Mucosa of descending colon (tissue), 3 donors: ENCODE measurements at regions not wholly inside any gene's neighbourhood (a gene's known extent, or its start where the extent isn't known, plus 50 kb on each side); places are given as distances from the start of the nearest gene placed in this dataset.

Experiments used
- ATAC-seq: fragments of 200-7000 bp; cut with Tn5 transposase; one replicate; pipeline ENCODE4 v1.9.1; 2020; ENCODE audit warnings: mild to moderate bottlenecking, moderate library complexity
- DNase-seq, 3 donors: peaks; one replicate each; pipeline ENCODE4 v3.0.0-alpha.2; 2020
- H3K36me3 ChIP-seq: fragments of 200-600 bp; one replicate; pipeline ENCODE4 v1.8.0; 2021; ENCODE audit warnings: low read depth, mild to moderate bottlenecking
- H3K4me1 ChIP-seq: fragments of 200-600 bp; one replicate; pipeline ENCODE4 v1.8.0; 2021; ENCODE audit warnings: low read depth, mild to moderate bottlenecking
- H3K4me3 ChIP-seq: fragments of 200-600 bp; one replicate; pipeline ENCODE4 v1.8.0; 2021; ENCODE audit warnings: mild to moderate bottlenecking
- H3K9me3 ChIP-seq: fragments of 200-600 bp; one replicate; pipeline ENCODE4 v1.8.0; 2021; ENCODE audit warnings: mild to moderate bottlenecking
- intact Hi-C, 2 donors: fragments of 100-400 bp; cut with DNase I in 1 of 2; cut with micrococcal nuclease in 1 of 2; formaldehyde crosslinking; loops; one replicate each; pipeline versions ENCODE4 v1.11.0 to v1.11.1; 2022; cut with DNase I, micrococcal nuclease
- TF ChIP-seq, protein P1 (sequence below): fragments of 200-600 bp; IDR thresholded peaks from one replicate; pipeline ENCODE4 v1.8.0; 2022; ENCODE audit warnings: antibody characterized with exemption, mild to moderate bottlenecking
- donor health status: DM: no; HTN: no; CAD: no; lungs with moderate emphysema.
- donor health status: DM: no; HTN: no; CAD: no.
- donor health status: DM: no; HTN: yes; CAD: no.

- H3K36me3 ChIP-seq = no peaks in the 10 kb centered on the region
- H3K4me1 ChIP-seq = peaks cover 14% of the 10 kb centered on the region
- TF ChIP-seq, protein P1, sequence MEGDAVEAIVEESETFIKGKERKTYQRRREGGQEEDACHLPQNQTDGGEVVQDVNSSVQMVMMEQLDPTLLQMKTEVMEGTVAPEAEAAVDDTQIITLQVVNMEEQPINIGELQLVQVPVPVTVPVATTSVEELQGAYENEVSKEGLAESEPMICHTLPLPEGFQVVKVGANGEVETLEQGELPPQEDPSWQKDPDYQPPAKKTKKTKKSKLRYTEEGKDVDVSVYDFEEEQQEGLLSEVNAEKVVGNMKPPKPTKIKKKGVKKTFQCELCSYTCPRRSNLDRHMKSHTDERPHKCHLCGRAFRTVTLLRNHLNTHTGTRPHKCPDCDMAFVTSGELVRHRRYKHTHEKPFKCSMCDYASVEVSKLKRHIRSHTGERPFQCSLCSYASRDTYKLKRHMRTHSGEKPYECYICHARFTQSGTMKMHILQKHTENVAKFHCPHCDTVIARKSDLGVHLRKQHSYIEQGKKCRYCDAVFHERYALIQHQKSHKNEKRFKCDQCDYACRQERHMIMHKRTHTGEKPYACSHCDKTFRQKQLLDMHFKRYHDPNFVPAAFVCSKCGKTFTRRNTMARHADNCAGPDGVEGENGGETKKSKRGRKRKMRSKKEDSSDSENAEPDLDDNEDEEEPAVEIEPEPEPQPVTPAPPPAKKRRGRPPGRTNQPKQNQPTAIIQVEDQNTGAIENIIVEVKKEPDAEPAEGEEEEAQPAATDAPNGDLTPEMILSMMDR = no peak
- H3K9me3 ChIP-seq = no peaks in the 10 kb centered on the region
- ATAC-seq (no peak), DNase-seq (no peak)
- intact Hi-C loops = no loop called here
- no peak overlapping the region for H3K4me3 ChIP-seq
Observed at GRCh38 chr7:30224511-30225062, 59.8 kb upstream of the ZNRF2 start.

DNA sequence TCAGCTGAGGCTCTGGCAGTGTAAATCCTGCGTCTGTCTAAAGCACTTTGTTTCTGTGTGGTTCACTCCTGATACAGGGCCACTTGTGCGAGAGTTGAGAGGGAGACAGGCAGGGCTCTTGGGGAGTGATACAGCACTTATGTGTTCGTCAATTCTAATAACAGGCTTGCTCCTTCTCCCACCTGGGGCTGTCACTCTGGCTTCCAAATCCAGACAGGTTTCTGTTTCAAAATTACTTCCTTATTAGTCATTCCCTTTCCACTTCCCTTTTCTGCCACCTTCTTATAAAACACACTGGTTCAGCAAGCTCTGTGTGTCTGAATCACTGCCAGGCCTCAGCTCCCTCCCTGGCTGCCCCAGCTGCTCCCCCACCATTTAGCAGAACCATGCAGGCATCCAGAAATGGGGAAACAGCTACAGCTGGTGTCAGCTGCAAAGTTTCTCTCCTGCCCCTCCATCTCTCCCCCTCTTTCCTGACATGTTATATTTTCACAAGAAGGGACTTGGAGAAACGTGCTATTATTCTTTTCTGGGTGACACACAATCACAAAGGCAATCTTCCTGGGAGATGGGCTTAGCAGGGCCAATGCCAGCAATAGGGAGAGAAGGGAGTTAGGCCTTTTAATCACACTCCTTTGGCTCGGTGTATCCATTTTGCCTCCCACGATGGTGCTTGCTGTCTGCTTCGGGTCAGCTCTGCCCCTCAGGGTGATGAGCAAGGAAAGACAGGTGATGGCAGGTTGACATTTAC lies 58.4 kb upstream of the ZNRF2 start:
- peaks cover 14% of the 10 kb centered on the region for H3K4me1 ChIP-seq
- TF ChIP-seq, protein P1 = no peak
- ATAC-seq = peak; percentile 96

DNA sequence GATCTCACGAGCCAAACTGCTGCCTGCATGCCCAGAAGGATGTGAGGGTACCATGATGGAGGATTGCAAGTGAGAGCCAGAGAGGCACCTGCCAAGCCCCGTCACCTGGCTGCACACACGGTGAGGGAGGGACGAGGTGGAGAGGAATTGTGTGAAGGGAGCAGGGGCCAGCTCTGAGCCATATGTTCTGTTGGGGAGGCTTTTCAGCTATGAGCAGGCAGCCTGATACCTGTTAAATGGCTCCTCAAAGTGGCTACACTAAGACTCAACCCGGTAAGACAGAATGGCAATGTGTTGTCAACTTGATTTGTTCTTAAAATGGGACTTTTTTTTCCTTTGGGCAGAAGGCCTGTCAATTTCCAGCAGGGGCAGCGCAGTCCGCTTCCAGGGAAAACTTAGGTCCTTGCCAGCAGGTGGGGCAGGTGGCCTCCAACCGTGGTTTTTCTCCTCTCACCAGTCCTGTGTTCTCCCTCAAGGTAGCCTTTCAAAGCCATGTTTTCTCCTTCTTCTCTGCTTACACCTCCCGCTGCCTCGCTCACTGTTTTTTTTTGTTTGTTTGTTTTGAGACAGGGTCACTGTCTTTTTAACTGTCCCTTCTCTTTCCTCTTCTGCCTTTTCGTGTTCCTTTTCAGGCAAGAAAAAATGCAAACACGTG lies 57.7 kb upstream of the ZNRF2 start:
- ATAC-seq = peak; percentile 82
- Histone ChIP-seq H3K4me1 (peaks cover 14% of the 10 kb centered on the region), H3K9me3 (no peaks in the 10 kb centered on the region), H3K36me3 (no peaks in the 10 kb centered on the region), H3K4me3 (no peak overlapping the region)
- peak; percentile 63 to 75 (median 73) for DNase-seq
- TF ChIP-seq, protein P1 = peak; percentile 24
- intact Hi-C loops = no loop called here

More for the DNA sequence above, 58.4 kb upstream of the ZNRF2 start:
- peak; percentile 70 to 76 (median 73) for DNase-seq
- Histone ChIP-seq H3K36me3 (no peaks in the 10 kb centered on the region), H3K9me3 (no peaks in the 10 kb centered on the region), H3K4me3 (no peak overlapping the region)
- intact Hi-C loops = no loop called here

- no peak overlapping the region for H3K4me3 ChIP-seq
- intact Hi-C loops = no loop called here
- ATAC-seq = no peak
- H3K36me3 ChIP-seq = no peaks in the 10 kb centered on the region
- TF ChIP-seq, protein P1 = no peak
- peaks cover 6% of the 10 kb centered on the region for H3K4me1 ChIP-seq
- no peaks in the 10 kb centered on the region for H3K9me3 ChIP-seq
- no peak for DNase-seq
Observed at GRCh38 chr7:30231271-30231670, 53.1 kb upstream of the ZNRF2 start.

DNA sequence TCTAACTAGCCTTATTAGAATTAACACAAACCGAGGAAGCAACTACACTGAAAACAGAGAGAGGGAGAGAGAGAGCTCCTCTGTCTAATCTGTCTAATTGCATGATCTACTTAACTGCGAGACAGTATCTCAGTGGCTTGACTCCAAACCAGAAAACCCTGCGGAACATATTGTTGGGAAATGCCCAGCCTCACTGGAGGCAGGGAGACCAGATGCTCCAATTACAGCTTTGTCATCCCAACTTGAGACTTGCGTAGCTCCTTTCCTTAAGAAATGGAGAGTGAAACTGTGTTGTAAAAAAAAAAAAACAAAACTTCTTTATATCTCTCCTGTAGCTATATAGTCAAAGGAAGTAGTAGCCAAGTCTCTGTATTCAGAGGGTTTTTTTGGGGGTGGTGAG lies 52.0 kb upstream of the ZNRF2 start:
- TF ChIP-seq, protein P1 = no peak
- Histone ChIP-seq H3K9me3 (no peaks in the 10 kb centered on the region), H3K36me3 (no peaks in the 10 kb centered on the region), H3K4me3 (no peak overlapping the region), H3K4me1 (no peaks in the 10 kb centered on the region)
- ATAC-seq (no peak), DNase-seq (no peak)
- intact Hi-C loops = no loop called here
